ENCODE measurements at regions not wholly inside any gene's neighbourhood (a gene's known extent, or its start where the extent isn't known, plus 50 kb on each side); places are given as distances from the start of the nearest gene placed in this dataset.
"Not testable (repeated sequence)": the region's sequence is repeated elsewhere in the genome, so short reads cannot be mapped to it uniquely, and the experiment has no call there.

GRCh38 chr2:87452193-87452592 lies 295.7 kb upstream of the PLGLB2 start:
- DNase-seq (ENCODE audit: extremely low read depth in 1 of 2, low read depth in 1 of 2) = not testable (repeated sequence)

DNA sequence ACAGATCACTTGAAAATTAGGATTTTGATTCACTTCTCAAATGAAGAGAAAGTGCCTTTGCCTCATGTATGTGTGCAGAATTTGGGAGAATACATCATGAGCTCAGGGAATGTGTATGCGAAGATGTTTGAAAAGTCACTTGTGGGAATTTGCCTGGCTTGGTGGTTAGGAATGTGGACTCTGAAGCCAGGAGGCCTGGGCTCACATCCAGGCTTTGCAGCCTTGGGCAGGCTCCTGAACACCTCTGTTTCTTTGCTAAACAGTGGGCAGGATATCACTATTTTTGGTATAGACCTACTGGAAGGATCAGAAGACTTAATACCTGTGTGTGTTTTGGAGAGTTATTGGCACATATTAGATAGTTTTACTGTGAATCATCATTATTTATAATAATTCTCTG lies 295.0 kb upstream of the PLGLB2 start:
- not testable (repeated sequence) for DNase-seq (ENCODE audit: extremely low read depth in 1 of 2, low read depth in 1 of 2)

GRCh38 chr2:87453965-87454364 lies 293.9 kb upstream of the PLGLB2 start:
- not testable (repeated sequence) for DNase-seq (ENCODE audit: extremely low read depth in 1 of 2, low read depth in 1 of 2)

GRCh38 chr2:87454421-87454820 lies 293.5 kb upstream of the PLGLB2 start:
- not testable (repeated sequence) for DNase-seq (ENCODE audit: extremely low read depth in 1 of 2, low read depth in 1 of 2)

GRCh38 chr2:87455209-87455853 lies 292.6 kb upstream of the PLGLB2 start:
- DNase-seq (ENCODE audit: extremely low read depth in 1 of 2, low read depth in 1 of 2) = not testable (repeated sequence)

DNA sequence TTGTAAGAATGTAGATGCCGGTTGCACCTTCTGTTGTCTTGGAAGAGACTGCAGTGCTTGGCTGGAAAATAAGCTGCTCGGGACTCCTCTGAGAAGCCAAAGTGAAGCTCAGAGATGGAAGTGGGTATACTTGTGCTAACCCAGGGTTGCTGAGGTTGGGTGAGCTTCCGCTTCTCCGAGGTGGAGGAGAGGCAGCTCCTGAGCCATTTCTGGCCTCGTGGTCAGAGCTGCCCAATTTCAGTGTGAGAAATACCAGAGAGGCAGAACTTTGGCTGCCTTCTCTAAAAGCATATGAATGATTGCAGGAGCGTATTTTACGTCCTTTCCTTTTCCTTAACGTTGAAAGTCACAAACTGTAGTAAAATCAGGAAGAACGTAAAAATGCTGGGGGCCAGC lies 292.0 kb upstream of the PLGLB2 start:
- DNase-seq (ENCODE audit: extremely low read depth in 1 of 2, low read depth in 1 of 2) = not testable (repeated sequence)

GRCh38 chr2:87456477-87457128 lies 291.3 kb upstream of the PLGLB2 start:
- DNase-seq (ENCODE audit: extremely low read depth in 1 of 2, low read depth in 1 of 2) = not testable (repeated sequence)

DNA sequence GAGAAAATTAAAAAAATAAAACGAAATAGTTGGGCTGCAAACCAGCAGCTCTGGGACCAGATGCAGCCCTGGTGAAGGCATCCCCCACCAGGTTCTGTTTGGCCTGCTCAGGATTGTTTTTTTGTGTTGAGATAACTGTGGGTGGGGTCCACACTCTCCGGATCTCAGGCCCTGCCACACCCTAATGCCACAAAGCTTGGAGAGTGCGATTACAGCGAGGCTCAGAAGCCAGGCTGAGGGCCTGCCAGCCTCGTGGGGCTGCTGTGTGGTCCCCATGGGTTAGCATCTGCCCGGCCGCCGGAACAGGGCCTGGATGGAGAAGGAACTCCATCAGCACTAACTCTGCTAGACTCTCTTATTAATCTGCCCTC lies 290.8 kb upstream of the PLGLB2 start:
- not testable (repeated sequence) for DNase-seq (ENCODE audit: extremely low read depth in 1 of 2, low read depth in 1 of 2)

GRCh38 chr2:87458938-87459337 lies 288.9 kb upstream of the PLGLB2 start:
- DNase-seq (ENCODE audit: extremely low read depth in 1 of 2, low read depth in 1 of 2) = not testable (repeated sequence)

DNA sequence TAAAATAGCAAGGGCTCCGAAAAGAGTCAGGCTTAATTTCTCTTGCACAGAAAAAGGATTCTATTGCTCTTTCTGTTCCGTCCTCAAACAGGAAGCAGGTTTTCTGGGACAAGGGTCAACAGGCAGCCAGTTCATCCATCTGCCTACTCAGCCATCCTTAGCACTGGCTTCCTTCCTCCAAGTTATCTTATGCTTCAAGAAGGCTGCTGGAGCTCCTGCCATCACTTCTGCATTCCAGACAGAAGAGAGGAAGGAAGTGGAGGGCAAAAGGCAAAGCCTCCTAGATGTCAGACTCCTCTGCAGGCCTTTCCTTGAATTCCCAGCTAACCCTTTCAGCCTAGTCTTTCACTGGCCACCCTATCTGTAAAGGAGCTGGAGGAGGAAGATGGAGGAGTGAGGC lies 287.8 kb upstream of the PLGLB2 start:
- DNase-seq (ENCODE audit: extremely low read depth in 1 of 2, low read depth in 1 of 2) = not testable (repeated sequence)

DNA sequence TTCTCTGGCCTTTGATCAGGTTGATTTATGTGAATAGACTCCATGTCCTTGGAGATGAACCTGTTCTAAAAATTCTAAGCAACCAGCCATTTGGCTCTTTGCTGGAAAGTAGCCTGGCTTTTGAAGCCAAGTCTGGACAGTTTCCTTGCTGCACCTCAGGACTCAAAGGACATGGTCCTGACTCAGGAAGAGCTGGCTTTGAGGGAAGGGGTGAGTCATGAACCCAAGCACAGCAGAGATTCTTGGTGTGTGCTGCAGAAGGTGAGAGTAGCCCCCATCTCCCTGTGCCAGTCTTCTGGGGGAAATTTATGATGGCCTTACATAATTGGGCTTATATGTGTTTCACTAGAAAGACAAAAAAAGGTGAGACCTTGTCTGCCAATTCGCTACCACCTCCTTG lies 287.2 kb upstream of the PLGLB2 start:
- DNase-seq (ENCODE audit: extremely low read depth in 1 of 2, low read depth in 1 of 2) = not testable (repeated sequence)

DNA sequence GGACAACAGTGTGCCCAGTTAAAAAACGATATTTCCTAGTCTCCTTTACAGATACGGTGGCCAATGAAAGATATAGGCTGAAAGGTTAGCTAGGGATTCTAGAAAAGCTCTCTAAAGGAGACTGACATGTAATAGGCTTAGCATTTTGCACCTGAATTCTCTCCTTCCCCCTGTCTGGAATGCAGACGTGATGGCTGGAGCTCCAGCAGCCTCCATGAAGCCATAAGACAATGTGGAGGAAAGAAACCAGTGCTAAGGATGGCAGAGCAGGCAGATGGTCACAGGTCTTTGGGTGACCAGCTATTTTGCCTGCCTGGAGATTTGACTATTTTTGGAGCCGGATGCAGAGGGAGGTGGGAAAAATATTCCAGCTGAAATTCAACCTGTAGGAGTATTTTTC lies 286.2 kb upstream of the PLGLB2 start:
- DNase-seq (ENCODE audit: extremely low read depth in 1 of 2, low read depth in 1 of 2) = not testable (repeated sequence)

DNA sequence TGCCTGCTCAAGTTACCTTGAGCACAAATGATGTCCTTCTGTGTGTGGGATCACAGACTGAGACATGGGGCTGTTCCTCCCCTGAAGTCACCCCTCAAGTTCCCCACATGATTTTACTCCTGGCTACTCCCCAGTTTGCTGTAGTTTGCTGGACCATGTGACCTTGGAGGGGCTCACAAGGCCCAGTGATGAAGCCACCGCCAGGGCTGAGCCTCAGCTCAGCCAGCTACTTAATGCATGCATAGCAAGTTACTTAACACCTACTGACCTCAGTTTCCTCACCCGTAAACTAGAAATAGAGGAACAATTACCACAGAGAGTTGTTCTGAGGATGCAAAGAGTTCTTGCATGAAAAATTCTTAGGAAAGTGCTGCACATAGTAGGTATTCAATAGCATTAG lies 283.7 kb upstream of the PLGLB2 start:
- DNase-seq (ENCODE audit: extremely low read depth in 1 of 2, low read depth in 1 of 2) = not testable (repeated sequence)

- not testable (repeated sequence) for DNase-seq (ENCODE audit: extremely low read depth in 1 of 2, low read depth in 1 of 2)
Measured at GRCh38 chr2:87465730-87466129, 282.2 kb upstream of the PLGLB2 start.

DNA sequence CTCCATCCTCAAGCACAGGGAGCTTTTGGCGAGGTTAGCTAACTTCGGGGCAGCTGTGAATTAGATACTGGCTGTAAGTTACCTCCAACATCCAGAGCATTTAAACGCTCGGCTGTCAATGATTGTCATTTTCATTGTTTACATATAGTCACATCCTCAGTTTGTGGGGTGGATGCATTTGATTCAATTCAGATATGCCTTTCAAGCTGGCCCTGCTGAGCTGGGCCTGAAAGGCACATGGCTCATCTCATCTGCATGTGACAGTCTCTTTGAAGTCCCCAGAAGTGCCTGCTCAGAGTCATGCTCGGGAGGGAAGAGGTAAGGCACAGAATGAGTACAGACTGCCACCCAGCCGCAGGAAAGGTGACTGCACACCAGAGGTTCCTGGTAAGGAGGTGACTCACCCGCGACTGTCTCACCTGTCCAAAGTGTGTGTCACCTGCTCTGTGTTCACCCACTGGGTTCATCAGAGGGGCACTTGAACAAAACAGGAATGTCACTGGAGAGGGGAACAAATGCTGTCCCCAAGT lies 281.2 kb upstream of the PLGLB2 start:
- DNase-seq (ENCODE audit: extremely low read depth in 1 of 2, low read depth in 1 of 2) = peak; percentile 3 to 49

GRCh38 chr2:87468429-87468981 lies 279.4 kb upstream of the PLGLB2 start:
- not testable (repeated sequence) for DNase-seq (ENCODE audit: extremely low read depth in 1 of 2, low read depth in 1 of 2)

GRCh38 chr2:87469180-87470151 lies 278.4 kb upstream of the PLGLB2 start:
- DNase-seq (ENCODE audit: extremely low read depth in 1 of 2, low read depth in 1 of 2) = not testable (repeated sequence)

DNA sequence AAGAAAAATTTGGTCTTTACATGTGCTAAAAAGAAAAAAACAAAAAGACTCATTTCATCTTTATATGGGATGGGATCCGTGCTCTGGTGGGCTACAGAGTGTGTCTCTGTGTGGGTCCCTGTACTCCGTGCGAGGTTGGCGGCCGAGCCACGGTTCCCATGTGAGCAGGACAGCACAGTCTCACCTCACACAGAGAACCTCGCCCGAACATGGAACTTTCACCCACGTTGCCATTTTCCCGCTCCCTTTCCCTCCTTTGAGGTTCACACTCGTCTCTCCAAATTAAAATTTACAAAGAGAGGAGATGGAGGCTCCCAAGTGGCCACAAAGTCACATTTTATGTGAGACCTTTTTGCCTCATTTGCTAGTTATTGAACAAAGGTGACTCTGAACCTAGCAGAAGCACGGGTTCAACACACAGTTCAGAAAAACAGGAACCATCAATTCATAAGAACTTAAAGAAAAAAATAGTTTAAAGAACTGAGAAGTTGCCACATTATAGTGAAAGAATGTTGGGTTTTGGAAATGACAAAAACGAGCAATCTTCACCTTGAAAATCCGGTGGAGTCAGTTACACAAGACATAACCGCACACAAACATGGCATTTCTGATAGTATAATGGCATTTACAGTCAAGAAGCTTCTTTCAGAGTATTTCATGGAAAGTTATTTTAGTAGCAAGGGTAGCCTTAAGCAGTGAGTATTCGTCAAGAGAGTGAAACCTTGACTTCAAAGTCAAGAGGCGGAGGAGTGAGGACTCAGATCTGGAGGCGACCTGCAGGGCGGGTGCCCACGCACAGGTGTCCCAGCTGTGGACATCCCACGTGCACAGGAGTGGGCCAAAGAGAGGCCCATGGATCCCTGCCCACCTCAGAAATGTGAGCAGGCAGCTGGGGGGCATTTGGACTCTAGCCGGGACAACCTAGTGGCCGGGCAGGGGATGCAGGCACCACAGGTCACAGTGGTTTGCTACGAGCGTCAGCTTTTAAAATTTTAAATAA lies 277.2 kb upstream of the PLGLB2 start:
- DNase-seq (ENCODE audit: extremely low read depth in 1 of 2, low read depth in 1 of 2) = not testable (repeated sequence)

- DNase-seq (ENCODE audit: extremely low read depth in 1 of 2, low read depth in 1 of 2) = not testable (repeated sequence)
Measured at GRCh38 chr2:87471478-87471877, 276.4 kb upstream of the PLGLB2 start.

Data from activated CD8-positive, alpha-beta memory T cell treated with anti-CD3 and anti-CD28 coated beads for 1 hour (primary cell).